ENCODE measurements at regions not wholly inside any gene's neighbourhood (a gene's known extent, or its start where the extent isn't known, plus 50 kb on each side); places are given as distances from the start of the nearest gene placed in this dataset.

- no peak for DNase-seq
- Mint-ChIP-seq H3K4me3 (ENCODE audit: low read depth, unreplicated experiment) (no peak overlapping the region), H3K36me3 (ENCODE audit: insufficient read depth, unreplicated experiment) (no peaks in the 10 kb centered on the region), H3K27me3 (ENCODE audit: unreplicated experiment) (no peaks in the 10 kb centered on the region), H3K9me3 (ENCODE audit: low read depth, unreplicated experiment) (peaks cover 6% of the 10 kb centered on the region), H3K27ac (ENCODE audit: unreplicated experiment) (no peak overlapping the region), H3K4me1 (ENCODE audit: low read depth, unreplicated experiment) (no peaks in the 10 kb centered on the region)
- CTCF ChIA-PET: interaction anchor here (0.9 kb wide), 1 partner anchor 73 kb away, joined by 3 read pairs; no protein-coding TSS in a partner anchor
- BruUV-seq (replicated peaks): no TSS peak
- intact Hi-C loops (cut with micrococcal nuclease; ENCODE audit: unreplicated experiment): no loop called here
- TF ChIP-seq, protein P1, sequence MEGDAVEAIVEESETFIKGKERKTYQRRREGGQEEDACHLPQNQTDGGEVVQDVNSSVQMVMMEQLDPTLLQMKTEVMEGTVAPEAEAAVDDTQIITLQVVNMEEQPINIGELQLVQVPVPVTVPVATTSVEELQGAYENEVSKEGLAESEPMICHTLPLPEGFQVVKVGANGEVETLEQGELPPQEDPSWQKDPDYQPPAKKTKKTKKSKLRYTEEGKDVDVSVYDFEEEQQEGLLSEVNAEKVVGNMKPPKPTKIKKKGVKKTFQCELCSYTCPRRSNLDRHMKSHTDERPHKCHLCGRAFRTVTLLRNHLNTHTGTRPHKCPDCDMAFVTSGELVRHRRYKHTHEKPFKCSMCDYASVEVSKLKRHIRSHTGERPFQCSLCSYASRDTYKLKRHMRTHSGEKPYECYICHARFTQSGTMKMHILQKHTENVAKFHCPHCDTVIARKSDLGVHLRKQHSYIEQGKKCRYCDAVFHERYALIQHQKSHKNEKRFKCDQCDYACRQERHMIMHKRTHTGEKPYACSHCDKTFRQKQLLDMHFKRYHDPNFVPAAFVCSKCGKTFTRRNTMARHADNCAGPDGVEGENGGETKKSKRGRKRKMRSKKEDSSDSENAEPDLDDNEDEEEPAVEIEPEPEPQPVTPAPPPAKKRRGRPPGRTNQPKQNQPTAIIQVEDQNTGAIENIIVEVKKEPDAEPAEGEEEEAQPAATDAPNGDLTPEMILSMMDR (IDR thresholded peaks at IDR 0.05; ENCODE audit: unreplicated experiment): no peak
Observed at GRCh38 chr5:5666076-5666365, 243.5 kb downstream of the ICE1 start.

- Mint-ChIP-seq H3K27ac (ENCODE audit: unreplicated experiment) (no peak overlapping the region), H3K27me3 (ENCODE audit: unreplicated experiment) (no peaks in the 10 kb centered on the region), H3K36me3 (ENCODE audit: insufficient read depth, unreplicated experiment) (no peaks in the 10 kb centered on the region), H3K4me3 (ENCODE audit: low read depth, unreplicated experiment) (no peak overlapping the region), H3K4me1 (ENCODE audit: low read depth, unreplicated experiment) (no peaks in the 10 kb centered on the region), H3K9me3 (ENCODE audit: low read depth, unreplicated experiment) (peaks cover 6% of the 10 kb centered on the region)
- TF ChIP-seq, protein P1 (IDR thresholded peaks at IDR 0.05; ENCODE audit: unreplicated experiment): no peak
- intact Hi-C loops (cut with micrococcal nuclease; ENCODE audit: unreplicated experiment): no loop called here
- DNase-seq: no peak
- CTCF ChIA-PET: interaction anchor here (0.9 kb wide), 1 partner anchor 72 kb away, joined by 3 read pairs; no protein-coding TSS in a partner anchor
- BruUV-seq (replicated peaks): no TSS peak
Observed at GRCh38 chr5:5665225-5666075, 243.0 kb downstream of the ICE1 start.

DNA sequence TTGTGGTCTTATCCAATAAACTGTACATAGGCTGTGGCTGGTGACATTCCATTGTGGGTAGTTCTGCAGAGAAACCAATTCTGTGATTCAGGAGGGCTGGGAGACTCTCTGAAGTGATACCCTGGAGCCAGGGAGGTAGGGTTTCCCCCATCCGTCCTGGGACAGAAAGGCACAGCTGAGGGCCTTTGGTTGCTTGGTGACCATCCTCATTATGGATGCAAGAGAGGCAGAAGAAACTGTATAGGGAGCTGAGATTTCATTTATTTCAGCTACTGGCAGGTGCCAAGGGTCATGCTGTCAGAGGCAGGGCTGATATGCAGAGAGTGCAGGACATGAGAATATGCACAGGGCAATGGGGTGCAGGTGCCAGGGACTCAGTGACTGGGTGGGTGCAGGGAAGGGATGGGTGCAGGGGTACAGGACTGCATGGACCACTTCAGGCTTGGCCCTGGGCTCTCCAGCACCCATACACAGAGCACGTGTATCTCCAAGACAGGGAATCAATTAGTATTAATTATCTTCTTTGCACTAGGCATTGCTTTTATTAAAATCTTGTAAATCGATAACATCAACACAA lies 236.5 kb downstream of the ICE1 start:
- DNase-seq: no peak
- Mint-ChIP-seq H3K36me3 (ENCODE audit: insufficient read depth, unreplicated experiment) (no peaks in the 10 kb centered on the region), H3K27me3 (ENCODE audit: unreplicated experiment) (no peaks in the 10 kb centered on the region), H3K9me3 (ENCODE audit: low read depth, unreplicated experiment) (peaks cover 2% of the 10 kb centered on the region), H3K27ac (ENCODE audit: unreplicated experiment) (no peak overlapping the region), H3K4me3 (ENCODE audit: low read depth, unreplicated experiment) (no peak overlapping the region), H3K4me1 (ENCODE audit: low read depth, unreplicated experiment) (no peaks in the 10 kb centered on the region)
- TF ChIP-seq, protein P1 (IDR thresholded peaks at IDR 0.05; ENCODE audit: unreplicated experiment): no peak
- CTCF ChIA-PET: no interaction called here
- no TSS peak for BruUV-seq (replicated peaks)
- intact Hi-C loops (cut with micrococcal nuclease; ENCODE audit: unreplicated experiment): no loop called here

DNA sequence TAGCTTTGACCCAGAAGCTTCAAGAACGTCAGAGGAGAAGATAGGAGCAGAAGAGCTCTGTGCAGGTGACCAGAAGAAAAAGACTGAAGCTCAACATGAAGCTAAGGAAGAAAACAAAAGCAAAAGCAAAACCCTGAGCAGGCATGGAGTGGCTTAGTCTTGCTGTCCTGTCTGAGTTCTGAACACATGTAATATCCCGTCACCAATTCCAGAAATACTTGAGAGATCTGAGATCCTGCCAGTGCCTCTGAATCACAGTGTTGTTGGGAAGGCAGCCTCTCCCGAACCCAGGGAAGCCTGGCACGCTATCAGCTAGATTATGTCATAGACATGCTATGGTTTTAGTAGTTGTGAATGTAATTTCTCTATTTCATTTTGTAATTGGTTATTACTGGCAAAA lies 235.7 kb downstream of the ICE1 start:
- H3K27me3 Mint-ChIP-seq (ENCODE audit: unreplicated experiment): no peaks in the 10 kb centered on the region
- TF ChIP-seq, protein P1 (IDR thresholded peaks at IDR 0.05; ENCODE audit: unreplicated experiment): no peak
- H3K27ac Mint-ChIP-seq (ENCODE audit: unreplicated experiment): no peak overlapping the region
- no peaks in the 10 kb centered on the region for H3K4me1 Mint-ChIP-seq (ENCODE audit: low read depth, unreplicated experiment)
- intact Hi-C loops (cut with micrococcal nuclease; ENCODE audit: unreplicated experiment): no loop called here
- H3K36me3 Mint-ChIP-seq (ENCODE audit: insufficient read depth, unreplicated experiment): no peaks in the 10 kb centered on the region
- H3K9me3 Mint-ChIP-seq (ENCODE audit: low read depth, unreplicated experiment): no peaks in the 10 kb centered on the region
- CTCF ChIA-PET: no interaction called here
- no peak overlapping the region for H3K4me3 Mint-ChIP-seq (ENCODE audit: low read depth, unreplicated experiment)
- no peak for DNase-seq
- no TSS peak for BruUV-seq (replicated peaks)

Measured in Calu3 (cell line).